ENCODE measurements at regions not wholly inside any gene's neighbourhood (a gene's known extent, or its start where the extent isn't known, plus 50 kb on each side); places are given as distances from the start of the nearest gene placed in this dataset.

DNA sequence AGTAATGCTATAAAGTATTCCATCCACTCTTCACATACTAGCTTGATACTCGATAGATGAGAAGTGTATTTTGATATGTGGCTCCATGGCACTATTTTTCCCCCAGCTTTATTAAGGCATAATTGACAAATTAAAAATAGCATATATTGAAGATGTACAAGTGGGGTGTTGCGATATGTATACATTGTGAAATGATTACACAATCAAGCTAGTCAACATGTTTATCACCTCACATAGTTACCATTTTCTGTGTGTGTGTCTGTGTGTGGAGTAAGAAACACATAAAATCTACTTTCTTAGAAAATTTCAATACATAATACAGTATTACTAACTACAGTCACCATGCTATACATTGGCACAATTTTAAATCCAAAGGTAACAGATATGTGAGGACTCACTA, 82.5 kb upstream of the MYT1L start:
- TF ChIP-seq ZNF274 (IDR thresholded peaks at IDR 0.05; ENCODE audit: borderline replicate concordance, extremely low read depth, low read length) = no peak
- TF ChIP-seq POLR2A (IDR thresholded peaks at IDR 0.05; ENCODE audit: control extremely low read depth in 1 of 2, low read depth in 2 of 2, low read length in 2 of 2) = no peak
- TF ChIP-seq CREB1 (IDR thresholded peaks at IDR 0.05) = no peak
- TF ChIP-seq SP2 (IDR thresholded peaks at IDR 0.05; ENCODE audit: low read length) = no peak
- TF ChIP-seq TAF1 (IDR thresholded peaks at IDR 0.05; ENCODE audit: low read depth, low read length) = no peak
- TF ChIP-seq TAF7 (optimal IDR thresholded peaks at IDR 0.05; ENCODE audit: borderline replicate concordance, low read depth, low read length) = no peak
- TF ChIP-seq GTF2F1 (IDR thresholded peaks at IDR 0.05; ENCODE audit: borderline replicate concordance, low read depth, low read length) = no peak
- TF ChIP-seq CTCF (IDR thresholded peaks at IDR 0.05; ENCODE audit: control extremely low read depth in 1 of 3, insufficient read depth in 1 of 3, low read depth in 1 of 3, low read length in 3 of 3) = no peak
- no peak for TF ChIP-seq RAD21 (IDR thresholded peaks at IDR 0.05 in 1 of 2, conservative IDR thresholded peaks at IDR 0.05 in 1 of 2; ENCODE audit: low read depth in 2 of 2, low read length in 2 of 2)
- no peak for TF ChIP-seq YY1 (IDR thresholded peaks at IDR 0.05; ENCODE audit: low read depth, low read length)
- no peak for TF ChIP-seq GABPA (IDR thresholded peaks at IDR 0.05; ENCODE audit: borderline replicate concordance, insufficient read depth, low read length)
- no peak for TF ChIP-seq SP1 (IDR thresholded peaks at IDR 0.05; ENCODE audit: low read depth, low read length)
- TF ChIP-seq CHD2 (IDR thresholded peaks at IDR 0.05; ENCODE audit: low read length) = no peak
- TF ChIP-seq NANOG (IDR thresholded peaks at IDR 0.05; ENCODE audit: insufficient read depth, low read depth, low read length, poor library complexity, severe bottlenecking) = no peak

All from H1 (cell line).